Activated CD8-positive, alpha-beta T cell treated with anti-CD3 and anti-CD28 coated beads for 36 hours (primary cell): ENCODE measurements at regions not wholly inside any gene's neighbourhood (a gene's known extent, or its start where the extent isn't known, plus 50 kb on each side); places are given as distances from the start of the nearest gene placed in this dataset.

Source experiments
- ATAC-seq: fragments of 200-7000 bp; cut with Tn5 transposase; one replicate; pipeline ENCODE4 v1.10.0; 2021; ENCODE audit warnings: mild to moderate bottlenecking, moderate library complexity
- CTCF ChIA-PET: fragments of 350-600 bp; sonication (Branson Sonifier 250); formaldehyde crosslinking; loops from one replicate; lab custom pipeline; 2021; ENCODE audit warnings: antibody characterized with exemption; lab: Charles Lee
- POLR2A ChIA-PET: fragments of 350-600 bp; sonication (Branson Sonifier 250); formaldehyde crosslinking; loops from one replicate; lab custom pipeline; 2021; ENCODE audit warnings: antibody characterized with exemption; lab: Charles Lee
- DNase-seq: peaks from one replicate; pipeline ENCODE4 v3.0.0-alpha.2; 2020
- H3K27ac Mint-ChIP-seq: one replicate; pipeline ENCODE4 v1.8.0; 2021; ENCODE audit warnings: mild to moderate bottlenecking, mixed read lengths
- H3K27me3 Mint-ChIP-seq: one replicate; pipeline ENCODE4 v1.8.0; 2021; ENCODE audit warnings: mixed read lengths
- H3K36me3 Mint-ChIP-seq: one replicate; pipeline ENCODE4 v1.8.0; 2021; ENCODE audit warnings: low read depth, mixed read lengths
- H3K4me1 Mint-ChIP-seq: one replicate; pipeline ENCODE4 v1.8.0; 2021; ENCODE audit warnings: low read depth, mixed read lengths
- H3K4me3 Mint-ChIP-seq: one replicate; pipeline ENCODE4 v1.8.0; 2021; ENCODE audit warnings: mild to moderate bottlenecking, moderate library complexity, mixed read lengths
- H3K9me3 Mint-ChIP-seq: one replicate; pipeline ENCODE4 v1.8.0; 2021; ENCODE audit warnings: mixed read lengths
- intact Hi-C: fragments of 100-400 bp; cut with micrococcal nuclease; formaldehyde crosslinking; loops from one replicate; pipeline ENCODE4 v1.10.0; 2022
- TF ChIP-seq, protein P1 (sequence below): fragments of 200-600 bp; IDR thresholded peaks from one replicate; pipeline ENCODE4 v1.8.0; 2022; ENCODE audit warnings: antibody characterized with exemption, mild to moderate bottlenecking

GRCh38 chr3:84759361-84759760 lies 199.4 kb upstream of the CADM2 start:
- POLR2A ChIA-PET: no interaction called here
- Mint-ChIP-seq H3K27me3 (no peaks in the 10 kb centered on the region), H3K36me3 (no peaks in the 10 kb centered on the region), H3K4me1 (no peaks in the 10 kb centered on the region), H3K9me3 (peaks cover 6% of the 10 kb centered on the region), H3K27ac (no peak overlapping the region), H3K4me3 (no peak overlapping the region)
- intact Hi-C loops: no loop called here
- DNase-seq (no peak), ATAC-seq (no peak)
- CTCF ChIA-PET: no interaction called here
- TF ChIP-seq, protein P1, sequence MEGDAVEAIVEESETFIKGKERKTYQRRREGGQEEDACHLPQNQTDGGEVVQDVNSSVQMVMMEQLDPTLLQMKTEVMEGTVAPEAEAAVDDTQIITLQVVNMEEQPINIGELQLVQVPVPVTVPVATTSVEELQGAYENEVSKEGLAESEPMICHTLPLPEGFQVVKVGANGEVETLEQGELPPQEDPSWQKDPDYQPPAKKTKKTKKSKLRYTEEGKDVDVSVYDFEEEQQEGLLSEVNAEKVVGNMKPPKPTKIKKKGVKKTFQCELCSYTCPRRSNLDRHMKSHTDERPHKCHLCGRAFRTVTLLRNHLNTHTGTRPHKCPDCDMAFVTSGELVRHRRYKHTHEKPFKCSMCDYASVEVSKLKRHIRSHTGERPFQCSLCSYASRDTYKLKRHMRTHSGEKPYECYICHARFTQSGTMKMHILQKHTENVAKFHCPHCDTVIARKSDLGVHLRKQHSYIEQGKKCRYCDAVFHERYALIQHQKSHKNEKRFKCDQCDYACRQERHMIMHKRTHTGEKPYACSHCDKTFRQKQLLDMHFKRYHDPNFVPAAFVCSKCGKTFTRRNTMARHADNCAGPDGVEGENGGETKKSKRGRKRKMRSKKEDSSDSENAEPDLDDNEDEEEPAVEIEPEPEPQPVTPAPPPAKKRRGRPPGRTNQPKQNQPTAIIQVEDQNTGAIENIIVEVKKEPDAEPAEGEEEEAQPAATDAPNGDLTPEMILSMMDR: no peak

- no peaks in the 10 kb centered on the region for H3K27me3 Mint-ChIP-seq
- ChIA-PET POLR2A (no interaction called here), CTCF (no interaction called here)
- peaks cover 26% of the 10 kb centered on the region for H3K9me3 Mint-ChIP-seq
- no peaks in the 10 kb centered on the region for H3K4me1 Mint-ChIP-seq
- TF ChIP-seq, protein P1: no peak
- no peak overlapping the region for H3K4me3 Mint-ChIP-seq
- ATAC-seq: no peak
- DNase-seq: no peak
- no peaks in the 10 kb centered on the region for H3K36me3 Mint-ChIP-seq
- intact Hi-C loops: no loop called here
- H3K27ac Mint-ChIP-seq: no peak overlapping the region
Measured at GRCh38 chr3:84772841-84773240, 185.9 kb upstream of the CADM2 start.

GRCh38 chr3:84783281-84783680 lies 175.5 kb upstream of the CADM2 start:
- H3K4me3 Mint-ChIP-seq: no peak overlapping the region
- H3K27ac Mint-ChIP-seq: no peak overlapping the region
- TF ChIP-seq, protein P1: no peak
- no peaks in the 10 kb centered on the region for H3K27me3 Mint-ChIP-seq
- intact Hi-C loops: no loop called here
- DNase-seq (no peak), ATAC-seq (no peak)
- no peaks in the 10 kb centered on the region for H3K36me3 Mint-ChIP-seq
- peaks cover 6% of the 10 kb centered on the region for H3K9me3 Mint-ChIP-seq
- ChIA-PET CTCF (no interaction called here), POLR2A (no interaction called here)
- no peaks in the 10 kb centered on the region for H3K4me1 Mint-ChIP-seq

DNA sequence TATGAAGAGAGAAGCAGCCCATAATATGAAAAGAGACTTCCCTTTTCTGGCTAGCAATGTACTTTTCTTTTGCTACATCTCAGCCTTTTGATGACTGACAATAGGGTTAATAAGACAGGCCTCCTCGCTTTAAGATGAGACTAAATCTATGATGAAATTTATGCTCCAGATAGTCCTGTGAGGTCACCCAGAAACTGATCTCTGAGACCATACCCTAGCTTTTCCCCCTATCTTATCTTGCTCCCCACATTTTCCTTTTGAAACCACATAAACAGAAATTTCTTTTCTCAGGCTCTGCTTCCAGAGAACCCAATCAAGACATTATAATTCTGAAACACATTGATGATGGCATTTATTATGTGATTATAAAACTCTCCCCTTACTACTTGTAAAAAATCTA lies 168.8 kb upstream of the CADM2 start:
- intact Hi-C loops: no loop called here
- H3K4me1 Mint-ChIP-seq: no peaks in the 10 kb centered on the region
- H3K36me3 Mint-ChIP-seq: no peaks in the 10 kb centered on the region
- ATAC-seq (no peak), DNase-seq (no peak)
- TF ChIP-seq, protein P1: no peak
- no peaks in the 10 kb centered on the region for H3K27me3 Mint-ChIP-seq
- H3K9me3 Mint-ChIP-seq: peaks cover 8% of the 10 kb centered on the region
- CTCF ChIA-PET: no interaction called here
- no peak overlapping the region for H3K4me3 Mint-ChIP-seq
- no peak overlapping the region for H3K27ac Mint-ChIP-seq
- POLR2A ChIA-PET: no interaction called here

GRCh38 chr3:84806958-84807357 lies 151.8 kb upstream of the CADM2 start:
- intact Hi-C loops: no loop called here
- H3K27ac Mint-ChIP-seq: no peak overlapping the region
- H3K36me3 Mint-ChIP-seq: no peaks in the 10 kb centered on the region
- no peaks in the 10 kb centered on the region for H3K4me1 Mint-ChIP-seq
- H3K4me3 Mint-ChIP-seq: no peak overlapping the region
- TF ChIP-seq, protein P1: no peak
- ChIA-PET CTCF (no interaction called here), POLR2A (no interaction called here)
- peaks cover 14% of the 10 kb centered on the region for H3K9me3 Mint-ChIP-seq
- DNase-seq (no peak), ATAC-seq (no peak)
- H3K27me3 Mint-ChIP-seq: no peaks in the 10 kb centered on the region
